ENCODE measurements at regions not wholly inside any gene's neighbourhood (a gene's known extent, or its start where the extent isn't known, plus 50 kb on each side); places are given as distances from the start of the nearest gene placed in this dataset.

GRCh38 chr10:2476812-2477553 lies 590.4 kb upstream of the PFKP start:
- intact Hi-C loops (cut with DNase I), result no loop called here
- no peaks in the 10 kb centered on the region for H3K4me1 ChIP-seq
- no peak overlapping the region for H3K4me3 ChIP-seq
- H3K27me3 ChIP-seq, result no peaks in the 10 kb centered on the region
- peaks cover 0 to 8% (median 0%) of the 10 kb centered on the region in 12 donors for H3K9me3 ChIP-seq
- ATAC-seq, result no peak
- 51 to 61% (median 55%) methylated on average over 9 of the region's 9 CpGs for WGBS, 4 donors
- DNase-seq, result no peak
- TF ChIP-seq CTCF (IDR thresholded peaks at IDR 0.05) (no peak), POLR2A (IDR thresholded peaks at IDR 0.05) (no peak)
- no peaks in the 10 kb centered on the region for H3K36me3 ChIP-seq
- H3K27ac ChIP-seq, result no peak overlapping the region

- 79 to 83% (median 80%) methylated on average over 15 of the region's 15 CpGs for WGBS, 4 donors
- Histone ChIP-seq H3K27ac (no peak overlapping the region), H3K9me3 (peaks cover 0 to 8% (median 0%) of the 10 kb centered on the region in 12 donors), H3K4me3 (no peak overlapping the region), H3K36me3 (no peaks in the 10 kb centered on the region), H3K4me1 (no peaks in the 10 kb centered on the region), H3K27me3 (no peaks in the 10 kb centered on the region)
- ATAC-seq (no peak), DNase-seq (no peak)
- no peak for TF ChIP-seq POLR2A (IDR thresholded peaks at IDR 0.05)
- TF ChIP-seq CTCF (IDR thresholded peaks at IDR 0.05), result no peak
- intact Hi-C loops (cut with DNase I), result no loop called here
Measured at GRCh38 chr10:2476218-2476811, 591.0 kb upstream of the PFKP start.

- H3K27ac ChIP-seq, result no peak overlapping the region
- no peaks in the 10 kb centered on the region for H3K27me3 ChIP-seq
- 67 to 74% (median 70%) methylated on average over 6 of the region's 6 CpGs for WGBS, 4 donors
- DNase-seq (no peak), ATAC-seq (no peak)
- no peaks in the 10 kb centered on the region for H3K4me1 ChIP-seq
- no peaks in the 10 kb centered on the region for H3K36me3 ChIP-seq
- peaks cover 0 to 8% (median 0%) of the 10 kb centered on the region in 12 donors for H3K9me3 ChIP-seq
- TF ChIP-seq POLR2A (IDR thresholded peaks at IDR 0.05) (no peak), CTCF (IDR thresholded peaks at IDR 0.05) (no peak)
- intact Hi-C loops (cut with DNase I), result no loop called here
- no peak overlapping the region for H3K4me3 ChIP-seq
Measured at GRCh38 chr10:2475711-2476217, 591.6 kb upstream of the PFKP start.

- no peaks in the 10 kb centered on the region for H3K27me3 ChIP-seq
- H3K9me3 ChIP-seq, result peaks cover 0 to 8% (median 0%) of the 10 kb centered on the region in 12 donors
- ATAC-seq, result no peak
- H3K36me3 ChIP-seq, result no peaks in the 10 kb centered on the region
- intact Hi-C loops (cut with DNase I), result no loop called here
- no peak for TF ChIP-seq POLR2A (IDR thresholded peaks at IDR 0.05)
- TF ChIP-seq CTCF (IDR thresholded peaks at IDR 0.05), result no peak
- no peak for DNase-seq
- H3K27ac ChIP-seq, result no peak overlapping the region
- no peaks in the 10 kb centered on the region for H3K4me1 ChIP-seq
- H3K4me3 ChIP-seq, result no peak overlapping the region
- WGBS, 4 donors, result 84 to 98% (median 91%) methylated on average over 1 of the region's 1 CpG
Measured at GRCh38 chr10:2471811-2472210, 595.5 kb upstream of the PFKP start.
